IPS-NIHi7 (cell line): ENCODE measurements at regions not wholly inside any gene's neighbourhood (a gene's known extent, or its start where the extent isn't known, plus 50 kb on each side); places are given as distances from the start of the nearest gene placed in this dataset.

Experiments used
- DNase-seq: peaks from one replicate; pipeline ENCODE4 v3.0.0; 2012; ENCODE audit warnings: mixed read lengths; ENCODE audit errors: extremely low spot score

- DNase-seq = no peak
These were observed 715.5 kb downstream of the GBE1 start for GRCh38 chr3:81045976-81046375.

DNA sequence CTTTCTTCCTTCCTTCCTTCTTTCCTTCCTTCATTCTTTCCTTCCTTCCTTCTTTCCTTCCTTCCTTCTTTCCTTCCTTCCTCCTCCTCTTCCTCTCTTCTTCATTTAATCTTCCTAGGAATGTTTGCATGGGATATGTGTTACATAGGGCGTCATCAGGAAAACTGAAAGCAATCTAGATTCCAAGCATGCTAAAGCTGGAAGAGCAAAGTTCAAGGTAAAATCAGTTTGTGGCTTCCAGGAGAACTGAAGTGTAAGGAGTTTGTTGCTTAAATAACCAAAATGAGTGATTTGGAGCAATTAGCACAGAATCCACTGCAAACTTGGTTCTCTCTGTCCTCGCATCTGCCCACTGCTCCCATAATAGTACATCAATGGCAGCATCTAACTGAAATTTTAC is 716.2 kb downstream of the GBE1 start:
- DNase-seq = no peak

GRCh38 chr3:81043660-81044199 is 717.7 kb downstream of the GBE1 start:
- no peak for DNase-seq

DNA sequence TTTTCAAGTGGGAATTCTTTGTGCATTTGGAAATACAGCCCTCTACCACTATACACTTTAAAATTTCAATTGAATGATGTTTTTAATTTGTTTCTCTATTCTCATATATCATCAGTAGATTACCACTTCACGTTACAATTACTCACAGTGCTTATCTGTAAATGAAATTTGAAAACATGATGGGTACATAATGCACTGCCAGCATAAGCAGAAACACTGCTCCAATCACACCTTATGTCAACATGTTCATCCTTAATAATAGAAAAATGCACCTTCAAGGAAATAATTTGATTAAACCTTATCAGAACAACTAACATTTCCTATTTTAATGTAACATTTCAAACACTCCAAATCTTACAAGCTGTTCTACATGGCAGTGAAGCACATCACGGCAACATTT is 718.4 kb downstream of the GBE1 start:
- DNase-seq = no peak

- no peak for DNase-seq
These were observed 720.1 kb downstream of the GBE1 start for GRCh38 chr3:81041331-81041730.

- DNase-seq = no peak
These were observed 721.3 kb downstream of the GBE1 start for GRCh38 chr3:81040107-81040506.

DNA sequence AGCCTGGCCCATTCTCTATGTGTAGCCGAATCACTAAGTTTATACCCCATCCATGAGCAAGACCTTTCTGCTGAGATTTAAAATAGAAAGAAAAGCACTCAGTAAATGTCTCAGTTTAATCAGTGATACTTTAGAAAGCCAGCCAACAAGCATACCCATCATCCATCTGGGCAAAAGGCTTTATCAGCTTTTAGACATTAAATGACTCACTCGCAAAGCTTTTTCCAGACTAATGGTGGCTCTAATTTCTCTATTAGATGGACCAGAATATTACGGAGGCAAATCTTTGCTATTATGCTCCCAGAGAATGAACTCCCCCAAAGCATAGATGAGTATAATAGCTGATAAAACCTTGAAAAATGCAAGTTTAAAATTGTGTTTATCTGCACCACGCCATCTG is 727.8 kb downstream of the GBE1 start:
- DNase-seq = no peak

- DNase-seq = no peak
These were observed 728.3 kb downstream of the GBE1 start for GRCh38 chr3:81033185-81033584.

GRCh38 chr3:81029861-81030260 is 731.6 kb downstream of the GBE1 start:
- no peak for DNase-seq

- DNase-seq = no peak
These were observed 734.1 kb downstream of the GBE1 start for GRCh38 chr3:81027344-81027743.

- no peak for DNase-seq
These were observed 736.9 kb downstream of the GBE1 start for GRCh38 chr3:81024560-81024959.

DNA sequence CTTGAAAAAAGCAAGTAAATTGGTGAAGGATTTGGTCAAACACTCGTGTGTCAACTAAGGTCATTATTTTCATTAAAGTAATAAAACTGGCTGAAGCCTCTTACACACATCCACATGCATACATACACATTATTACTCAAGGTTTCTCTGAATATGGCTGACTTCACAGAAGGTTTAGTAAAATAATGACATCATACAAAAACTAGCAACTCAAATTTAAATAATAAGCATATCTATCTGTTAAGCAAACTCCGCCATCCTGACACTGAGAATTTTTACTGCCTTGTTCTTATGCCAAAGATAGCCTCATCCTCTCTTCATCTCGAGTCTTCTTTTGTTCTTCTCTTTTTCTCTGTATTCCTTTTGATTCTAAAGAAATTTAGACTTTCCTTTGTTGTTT is 739.1 kb downstream of the GBE1 start:
- DNase-seq = no peak

- DNase-seq = no peak
These were observed 748.1 kb downstream of the GBE1 start for GRCh38 chr3:81013360-81013759.

GRCh38 chr3:81005992-81006391 is 755.5 kb downstream of the GBE1 start:
- no peak for DNase-seq

DNA sequence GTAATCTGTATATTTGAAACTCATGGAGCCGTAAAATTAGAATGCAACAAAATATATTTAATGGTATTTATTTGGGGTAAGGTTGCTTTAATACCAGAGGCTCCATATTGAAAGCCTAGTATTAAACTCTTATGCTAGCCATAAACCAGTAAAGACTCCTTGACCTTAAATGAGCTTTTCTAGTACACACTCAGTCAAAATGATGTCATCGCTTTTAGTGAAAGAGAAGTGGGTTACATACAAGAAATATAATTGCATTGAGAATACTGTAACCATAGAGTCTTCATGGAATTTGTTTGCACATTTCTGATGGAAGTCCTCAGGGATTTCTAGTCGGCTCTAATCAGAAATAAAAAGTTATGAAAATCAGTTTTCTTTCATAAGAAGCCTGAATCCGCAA is 757.6 kb downstream of the GBE1 start:
- DNase-seq = no peak

GRCh38 chr3:81003008-81003645 is 758.3 kb downstream of the GBE1 start:
- DNase-seq = no peak

DNA sequence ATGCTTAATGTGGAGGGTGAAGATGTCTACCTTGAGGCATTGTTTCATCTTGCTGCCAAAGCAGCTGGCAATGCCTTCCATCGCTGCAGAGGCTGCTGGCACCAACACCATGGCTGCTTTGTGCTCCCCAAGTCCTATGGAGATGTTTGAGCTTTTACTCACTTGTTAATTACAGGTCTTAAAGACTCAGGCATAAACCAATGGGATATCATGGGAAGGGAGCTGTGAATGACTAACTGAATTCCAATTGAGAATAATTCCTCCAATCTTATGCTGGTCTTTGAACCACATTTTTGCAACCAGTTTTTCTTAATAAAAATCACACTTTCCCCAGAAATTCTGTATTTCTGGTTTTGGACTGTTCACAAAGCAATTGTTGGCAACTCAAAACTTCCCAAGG is 762.0 kb downstream of the GBE1 start:
- DNase-seq = no peak

DNA sequence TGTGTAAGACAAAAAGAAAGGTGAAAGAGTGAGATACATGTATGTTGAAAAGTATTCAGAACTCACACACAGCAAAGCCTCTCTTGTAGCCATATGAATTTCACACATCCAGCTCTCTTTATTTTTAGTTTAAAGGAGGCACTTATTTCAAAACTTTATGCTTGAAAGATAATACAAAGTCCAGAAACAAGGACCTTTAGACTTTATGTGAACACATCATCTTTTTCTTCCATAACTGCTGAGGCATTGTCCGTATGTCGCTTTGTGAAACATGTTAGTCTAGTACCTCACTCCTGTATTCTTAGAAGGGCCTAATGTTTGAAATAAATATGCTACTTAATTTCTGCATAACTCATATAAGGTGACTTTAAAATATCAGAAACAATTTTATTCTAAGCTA is 763.4 kb downstream of the GBE1 start:
- no peak for DNase-seq

DNA sequence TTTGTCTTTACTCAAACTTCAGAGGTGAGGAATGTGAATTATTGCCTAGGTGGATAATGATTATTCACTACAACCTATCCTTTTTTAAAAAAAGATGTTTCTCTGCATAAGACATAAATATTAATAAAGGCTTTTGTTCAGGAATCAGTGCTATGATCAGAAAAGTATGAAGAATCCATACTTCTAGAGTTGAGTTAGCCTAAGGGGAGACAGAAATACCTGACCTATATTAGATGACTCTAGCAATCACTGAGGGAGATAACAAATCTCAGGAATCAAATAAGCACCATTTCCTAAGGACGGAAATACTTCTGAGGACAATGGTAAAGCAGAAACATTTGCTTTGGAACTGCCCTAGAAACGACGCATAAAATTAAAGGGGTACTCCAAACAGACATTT is 763.8 kb downstream of the GBE1 start:
- no peak for DNase-seq

GRCh38 chr3:80994767-80995166 is 766.7 kb downstream of the GBE1 start:
- DNase-seq = no peak

GRCh38 chr3:80994085-80994665 is 767.3 kb downstream of the GBE1 start:
- no peak for DNase-seq

- DNase-seq = no peak
These were observed 768.1 kb downstream of the GBE1 start for GRCh38 chr3:80993241-80993945.

GRCh38 chr3:80983753-80984152 is 777.7 kb downstream of the GBE1 start:
- DNase-seq = no peak
